ENCODE measurements at regions not wholly inside any gene's neighbourhood (a gene's known extent, or its start where the extent isn't known, plus 50 kb on each side); places are given as distances from the start of the nearest gene placed in this dataset.
"Not testable (repeated sequence)": the region's sequence is repeated elsewhere in the genome, so short reads cannot be mapped to it uniquely, and the experiment has no call there.

- H3K9me3 Mint-ChIP-seq, result no peaks in the 10 kb centered on the region
- no peak for TF ChIP-seq CTCF (conservative IDR thresholded peaks at IDR 0.05)
- no peak for DNase-seq (ENCODE audit: low read depth, low spot score)
Observed at GRCh38 chr3:95237783-95238182, 1174.9 kb downstream of the NSUN3 start.

GRCh38 chr3:95240395-95240794, 1177.5 kb downstream of the NSUN3 start:
- H3K4me3 Mint-ChIP-seq, result no peak overlapping the region
- no peak for TF ChIP-seq CTCF (conservative IDR thresholded peaks at IDR 0.05)
- no peaks in the 10 kb centered on the region for H3K36me3 Mint-ChIP-seq (ENCODE audit: low read depth)
- H3K27me3 Mint-ChIP-seq (ENCODE audit: low read depth), result no peaks in the 10 kb centered on the region
- H3K4me1 Mint-ChIP-seq, result no peaks in the 10 kb centered on the region
- no peak overlapping the region for H3K27ac Mint-ChIP-seq (ENCODE audit: unreplicated experiment)
- no peaks in the 10 kb centered on the region for H3K9me3 Mint-ChIP-seq
- no peak for DNase-seq (ENCODE audit: low read depth, low spot score)

More at GRCh38 chr3:95237783-95238182, 1174.9 kb downstream of the NSUN3 start:
- Mint-ChIP-seq H3K4me3 (no peak overlapping the region), H3K27ac (ENCODE audit: unreplicated experiment) (no peak overlapping the region), H3K27me3 (ENCODE audit: low read depth) (no peaks in the 10 kb centered on the region), H3K4me1 (no peaks in the 10 kb centered on the region), H3K36me3 (ENCODE audit: low read depth) (no peaks in the 10 kb centered on the region)

- not testable (repeated sequence) for H3K36me3 Mint-ChIP-seq (ENCODE audit: low read depth)
Observed at GRCh38 chr3:95241256-95241655, 1178.4 kb downstream of the NSUN3 start.

GRCh38 chr3:95246413-95246812, 1183.6 kb downstream of the NSUN3 start:
- Mint-ChIP-seq H3K27me3 (ENCODE audit: low read depth) (no peaks in the 10 kb centered on the region), H3K27ac (ENCODE audit: unreplicated experiment) (no peak overlapping the region), H3K4me3 (no peak overlapping the region), H3K36me3 (ENCODE audit: low read depth) (peaks cover 2% of the 10 kb centered on the region), H3K9me3 (no peaks in the 10 kb centered on the region), H3K4me1 (no peaks in the 10 kb centered on the region)
- no peak for DNase-seq (ENCODE audit: low read depth, low spot score)
- TF ChIP-seq CTCF (conservative IDR thresholded peaks at IDR 0.05), result no peak

More at GRCh38 chr3:95241256-95241655, 1178.4 kb downstream of the NSUN3 start:
- not testable (repeated sequence) for H3K27ac Mint-ChIP-seq (ENCODE audit: unreplicated experiment); H3K4me3 Mint-ChIP-seq; H3K27me3 Mint-ChIP-seq (ENCODE audit: low read depth); H3K9me3 Mint-ChIP-seq; H3K4me1 Mint-ChIP-seq; DNase-seq (ENCODE audit: low read depth, low spot score)

- Mint-ChIP-seq H3K27me3 (ENCODE audit: low read depth) (no peaks in the 10 kb centered on the region), H3K36me3 (ENCODE audit: low read depth) (peaks cover 8% of the 10 kb centered on the region), H3K4me1 (no peaks in the 10 kb centered on the region), H3K27ac (ENCODE audit: unreplicated experiment) (no peak overlapping the region), H3K9me3 (peaks cover 13% of the 10 kb centered on the region), H3K4me3 (no peak overlapping the region)
- TF ChIP-seq CTCF (conservative IDR thresholded peaks at IDR 0.05), result no peak
- no peak for DNase-seq (ENCODE audit: low read depth, low spot score)
Observed at GRCh38 chr3:95254061-95254460, 1191.2 kb downstream of the NSUN3 start.

GRCh38 chr3:95254758-95255157, 1191.9 kb downstream of the NSUN3 start:
- Mint-ChIP-seq H3K36me3 (ENCODE audit: low read depth) (peaks cover 12% of the 10 kb centered on the region), H3K4me3 (no peak overlapping the region), H3K9me3 (peaks cover 17% of the 10 kb centered on the region), H3K27ac (ENCODE audit: unreplicated experiment) (no peak overlapping the region), H3K27me3 (ENCODE audit: low read depth) (no peaks in the 10 kb centered on the region), H3K4me1 (no peaks in the 10 kb centered on the region)
- no peak for TF ChIP-seq CTCF (conservative IDR thresholded peaks at IDR 0.05)
- DNase-seq (ENCODE audit: low read depth, low spot score), result no peak

Measured in neural crest cell (in vitro differentiated cells).